ENCODE measurements at regions not wholly inside any gene's neighbourhood (a gene's known extent, or its start where the extent isn't known, plus 50 kb on each side); places are given as distances from the start of the nearest gene placed in this dataset.

DNA sequence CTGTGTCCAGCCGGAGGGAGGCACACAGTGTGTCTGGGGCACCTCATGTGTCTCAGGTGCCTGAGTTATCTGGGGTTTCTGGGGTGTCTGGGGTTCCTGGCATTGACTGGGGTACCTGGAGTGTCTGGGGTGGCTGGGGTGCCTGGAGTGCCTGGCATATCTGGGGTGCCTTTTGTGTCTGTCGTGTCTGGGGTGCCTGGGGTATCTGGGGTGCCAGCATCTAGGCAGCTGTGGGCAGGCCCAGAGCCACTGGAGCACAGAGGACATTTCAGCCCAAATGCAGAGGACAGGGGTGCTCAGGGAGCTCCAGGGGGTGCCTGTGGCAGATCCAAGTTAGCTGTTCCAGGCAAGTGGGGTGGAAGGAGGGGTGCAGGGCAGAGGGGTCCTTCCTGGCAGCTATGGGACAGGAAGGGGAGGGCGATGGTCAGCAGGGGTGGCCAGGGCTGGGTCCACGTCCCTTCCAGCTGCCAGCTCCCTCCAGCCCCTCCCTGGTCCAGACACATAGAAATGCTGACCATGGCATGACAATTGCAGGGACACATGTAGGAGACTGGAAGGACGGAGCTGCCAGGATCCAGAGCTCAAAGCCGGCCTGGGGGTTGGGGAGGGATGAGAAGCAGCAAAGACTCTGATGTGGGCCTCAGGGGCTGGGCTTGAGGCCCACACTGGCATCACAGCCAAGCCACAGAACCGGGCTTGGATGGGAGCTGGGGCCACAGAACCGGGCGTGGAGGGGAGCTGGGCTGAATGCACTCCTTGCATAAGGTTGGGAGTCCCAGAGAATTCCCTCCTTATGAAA lies 133.0 kb downstream of the BRD1 start:
- peaks cover 6% of the 10 kb centered on the region; the same call in 1 of the 2 replicates for H3K9me3 ChIP-seq (ENCODE audit: insufficient read depth, low read length)
- no peaks in the 10 kb centered on the region for H3F3A ChIP-seq (ENCODE audit: insufficient read depth)
- no peak overlapping the region for H3K4me2 ChIP-seq (ENCODE audit: low read depth, low read length, poor library complexity, severe bottlenecking)
- no peaks in the 10 kb centered on the region for H3K36me3 ChIP-seq (ENCODE audit: low read length)
- H2AFZ ChIP-seq (ENCODE audit: low read depth, low read length, severe bottlenecking) = no peak overlapping the region
- H3K4me3 ChIP-seq (ENCODE audit: insufficient read depth, low read length, poor library complexity, severe bottlenecking) = no peak overlapping the region
- no peaks in the 10 kb centered on the region for H4K20me1 ChIP-seq (ENCODE audit: low read depth, low read length)
- no peak overlapping the region for H3K9ac ChIP-seq (ENCODE audit: low read length)
- H3K9me2 ChIP-seq (replicated peaks; ENCODE audit: insufficient read depth, low read length) = no peaks in the 10 kb centered on the region
- TF ChIP-seq, protein P1, sequence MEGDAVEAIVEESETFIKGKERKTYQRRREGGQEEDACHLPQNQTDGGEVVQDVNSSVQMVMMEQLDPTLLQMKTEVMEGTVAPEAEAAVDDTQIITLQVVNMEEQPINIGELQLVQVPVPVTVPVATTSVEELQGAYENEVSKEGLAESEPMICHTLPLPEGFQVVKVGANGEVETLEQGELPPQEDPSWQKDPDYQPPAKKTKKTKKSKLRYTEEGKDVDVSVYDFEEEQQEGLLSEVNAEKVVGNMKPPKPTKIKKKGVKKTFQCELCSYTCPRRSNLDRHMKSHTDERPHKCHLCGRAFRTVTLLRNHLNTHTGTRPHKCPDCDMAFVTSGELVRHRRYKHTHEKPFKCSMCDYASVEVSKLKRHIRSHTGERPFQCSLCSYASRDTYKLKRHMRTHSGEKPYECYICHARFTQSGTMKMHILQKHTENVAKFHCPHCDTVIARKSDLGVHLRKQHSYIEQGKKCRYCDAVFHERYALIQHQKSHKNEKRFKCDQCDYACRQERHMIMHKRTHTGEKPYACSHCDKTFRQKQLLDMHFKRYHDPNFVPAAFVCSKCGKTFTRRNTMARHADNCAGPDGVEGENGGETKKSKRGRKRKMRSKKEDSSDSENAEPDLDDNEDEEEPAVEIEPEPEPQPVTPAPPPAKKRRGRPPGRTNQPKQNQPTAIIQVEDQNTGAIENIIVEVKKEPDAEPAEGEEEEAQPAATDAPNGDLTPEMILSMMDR (IDR thresholded peaks at IDR 0.05; ENCODE audit: insufficient read depth, low read length, poor library complexity, severe bottlenecking) = no peak
- TF ChIP-seq EZH2phosphoT487 (conservative IDR thresholded peaks at IDR 0.05; ENCODE audit: low read length) = no peak
- H3K27me3 ChIP-seq (ENCODE audit: low read length) = no peaks in the 10 kb centered on the region
- no peaks in the 10 kb centered on the region for H3K79me2 ChIP-seq (ENCODE audit: insufficient read depth, low read length)
- no peak overlapping the region for H3K27ac ChIP-seq (ENCODE audit: low read depth, low read length)

GRCh38 chr22:49693848-49694247 lies 133.8 kb downstream of the BRD1 start:
- Histone ChIP-seq H4K20me1 (ENCODE audit: low read depth, low read length) (no peaks in the 10 kb centered on the region), H3K27me3 (ENCODE audit: low read length) (no peaks in the 10 kb centered on the region), H3K4me2 (ENCODE audit: low read depth, low read length, poor library complexity, severe bottlenecking) (no peak overlapping the region), H3K9me2 (replicated peaks; ENCODE audit: insufficient read depth, low read length) (no peaks in the 10 kb centered on the region), H3K79me2 (ENCODE audit: insufficient read depth, low read length) (no peaks in the 10 kb centered on the region), H3K9ac (ENCODE audit: low read length) (no peak overlapping the region), H2AFZ (ENCODE audit: low read depth, low read length, severe bottlenecking) (no peak overlapping the region), H3K9me3 (ENCODE audit: insufficient read depth, low read length) (peaks cover 6% of the 10 kb centered on the region; the same call in 1 of the 2 replicates), H3F3A (ENCODE audit: insufficient read depth) (no peaks in the 10 kb centered on the region), H3K4me3 (ENCODE audit: insufficient read depth, low read length, poor library complexity, severe bottlenecking) (no peak overlapping the region), H3K36me3 (ENCODE audit: low read length) (no peaks in the 10 kb centered on the region), H3K27ac (ENCODE audit: low read depth, low read length) (no peak overlapping the region)
- TF ChIP-seq, protein P1 (IDR thresholded peaks at IDR 0.05; ENCODE audit: insufficient read depth, low read length, poor library complexity, severe bottlenecking) = no peak
- TF ChIP-seq EZH2phosphoT487 (conservative IDR thresholded peaks at IDR 0.05; ENCODE audit: low read length) = no peak

DNA sequence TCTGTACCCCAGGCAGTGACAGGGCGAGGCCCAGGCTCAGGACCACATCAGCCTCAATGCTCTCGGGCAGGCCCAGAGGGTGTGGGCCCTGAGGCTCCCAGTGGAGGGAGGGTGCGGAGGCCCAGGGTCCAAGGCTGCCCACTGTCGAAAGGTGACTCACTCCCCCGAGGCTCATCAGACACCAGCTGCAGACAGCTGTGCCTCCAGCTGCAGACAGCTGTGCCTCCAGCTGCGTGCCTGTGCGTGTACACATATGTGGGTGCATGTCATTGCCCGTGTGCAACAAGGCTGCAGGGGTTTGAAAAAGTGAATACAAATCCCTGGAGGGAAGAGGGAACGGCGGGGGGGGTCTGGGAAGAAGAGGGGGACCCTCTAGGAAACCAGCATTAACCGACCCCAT lies 134.3 kb downstream of the BRD1 start:
- no peaks in the 10 kb centered on the region for H3K27me3 ChIP-seq (ENCODE audit: low read length)

More for the DNA sequence above, 134.3 kb downstream of the BRD1 start:
- TF ChIP-seq, protein P1 (IDR thresholded peaks at IDR 0.05; ENCODE audit: insufficient read depth, low read length, poor library complexity, severe bottlenecking) = no peak
- TF ChIP-seq EZH2phosphoT487 (conservative IDR thresholded peaks at IDR 0.05; ENCODE audit: low read length) = no peak
- Histone ChIP-seq H3K4me2 (ENCODE audit: low read depth, low read length, poor library complexity, severe bottlenecking) (no peak overlapping the region), H3K9me3 (ENCODE audit: insufficient read depth, low read length) (peaks cover 6% of the 10 kb centered on the region; the same call in 1 of the 2 replicates), H2AFZ (ENCODE audit: low read depth, low read length, severe bottlenecking) (no peak overlapping the region), H3K36me3 (ENCODE audit: low read length) (no peaks in the 10 kb centered on the region), H3K79me2 (ENCODE audit: insufficient read depth, low read length) (no peaks in the 10 kb centered on the region), H3K4me3 (ENCODE audit: insufficient read depth, low read length, poor library complexity, severe bottlenecking) (no peak overlapping the region), H3K9ac (ENCODE audit: low read length) (no peak overlapping the region), H3K27ac (ENCODE audit: low read depth, low read length) (no peak overlapping the region), H3K9me2 (replicated peaks; ENCODE audit: insufficient read depth, low read length) (no peaks in the 10 kb centered on the region), H3F3A (ENCODE audit: insufficient read depth) (no peaks in the 10 kb centered on the region), H4K20me1 (ENCODE audit: low read depth, low read length) (no peaks in the 10 kb centered on the region)
